A204.1 (cell line): ENCODE measurements at regions not wholly inside any gene's neighbourhood (a gene's known extent, or its start where the extent isn't known, plus 50 kb on each side); places are given as distances from the start of the nearest gene placed in this dataset.

ENCODE experiments used
- FAIRE-seq: peaks from 2 replicates; lab custom pipeline; 2012; peaks lifted over from hg19 to GRCh38; lab: Jason Lieb, UNC

DNA sequence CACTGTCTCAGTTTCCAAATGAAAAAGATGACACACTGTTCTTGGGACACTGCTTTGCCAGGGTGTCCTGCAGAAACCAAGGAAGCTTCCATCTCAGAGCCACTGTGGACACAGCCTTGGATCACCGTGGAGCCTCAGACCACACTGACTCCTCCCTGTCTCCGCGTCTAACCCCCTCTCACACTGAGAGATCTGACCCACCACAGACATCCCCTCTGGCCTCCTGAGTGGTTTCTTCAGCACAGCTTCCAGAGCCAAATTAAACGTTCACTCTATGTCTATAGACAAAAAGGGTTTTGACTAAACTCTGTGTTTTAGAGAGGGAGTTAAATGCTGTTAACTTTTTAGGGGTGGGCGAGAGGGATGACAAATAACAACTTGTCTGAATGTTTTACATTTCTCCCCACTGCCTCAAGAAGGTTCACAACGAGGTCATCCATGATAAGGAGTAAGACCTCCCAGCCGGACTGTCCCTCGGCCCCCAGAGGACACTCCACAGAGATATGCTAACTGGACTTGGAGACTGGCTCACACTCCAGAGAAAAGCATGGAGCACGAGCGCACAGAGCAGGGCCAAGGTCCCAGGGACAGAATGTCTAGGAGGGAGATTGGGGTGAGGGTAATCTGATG lies 113.4 kb upstream of the PKDCC start:
- no peak for FAIRE-seq

DNA sequence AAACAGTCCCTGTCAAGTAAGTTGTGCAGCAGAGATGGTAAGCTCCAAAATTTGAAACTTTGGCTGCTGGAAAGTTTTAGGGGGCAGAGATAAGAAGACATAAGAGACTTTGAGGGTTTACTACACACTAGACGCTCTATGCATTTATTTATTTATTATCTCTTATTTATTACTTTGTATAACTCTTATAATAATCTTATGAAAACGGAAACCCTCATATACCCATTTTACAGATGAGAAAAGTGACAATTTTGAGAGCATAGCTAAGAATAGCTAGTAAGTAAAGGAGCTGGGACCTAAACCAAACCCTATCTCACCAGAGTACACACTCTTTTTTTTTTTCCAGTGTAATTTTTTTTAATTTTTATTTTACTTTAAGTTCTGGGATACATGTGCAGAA lies 112.8 kb upstream of the PKDCC start:
- FAIRE-seq = no peak

GRCh38 chr2:41935825-41936224 lies 112.0 kb upstream of the PKDCC start:
- no peak for FAIRE-seq

GRCh38 chr2:41936771-41937463 lies 110.9 kb upstream of the PKDCC start:
- FAIRE-seq = no peak

- no peak for FAIRE-seq
Observed at GRCh38 chr2:41937464-41937906, 110.3 kb upstream of the PKDCC start.

DNA sequence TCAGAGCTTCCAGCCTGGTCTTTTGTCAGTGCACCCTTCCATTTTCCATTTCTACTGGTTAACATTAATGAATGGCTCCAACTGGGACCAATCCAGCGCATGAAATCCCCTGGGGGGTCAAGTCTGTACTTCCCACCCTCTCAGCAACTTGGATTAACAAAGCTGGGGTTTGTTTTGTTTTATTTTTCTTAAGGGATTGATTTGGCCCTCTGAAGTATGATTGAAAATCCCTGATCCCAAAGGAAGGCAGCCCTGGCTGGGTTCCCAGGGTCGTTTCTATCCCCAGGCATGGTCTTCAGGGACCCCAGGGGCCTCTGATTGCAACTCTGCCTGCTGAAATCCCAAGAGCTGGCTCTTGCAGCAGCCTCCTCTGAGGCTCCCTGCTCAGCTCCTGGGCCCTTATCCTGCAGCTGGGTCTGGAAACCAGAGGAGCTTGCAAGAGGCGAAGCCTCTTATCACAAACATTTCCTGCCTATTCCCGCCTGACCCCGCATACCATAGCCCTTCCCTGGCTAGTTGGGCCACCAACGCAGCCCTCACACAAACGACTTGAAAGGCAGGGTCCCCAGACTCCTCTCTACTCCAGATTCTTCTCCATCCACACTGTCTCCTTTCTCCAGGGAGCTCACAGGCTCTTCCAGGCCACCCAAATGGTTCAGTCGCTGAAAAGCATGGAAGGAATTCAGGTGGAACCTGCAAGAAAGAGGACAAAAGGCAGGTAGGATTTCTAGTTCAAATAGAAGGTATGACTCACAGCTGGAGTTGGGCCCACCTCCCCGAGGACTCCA lies 109.7 kb upstream of the PKDCC start:
- no peak for FAIRE-seq

GRCh38 chr2:41940060-41940744 lies 107.6 kb upstream of the PKDCC start:
- FAIRE-seq = no peak

DNA sequence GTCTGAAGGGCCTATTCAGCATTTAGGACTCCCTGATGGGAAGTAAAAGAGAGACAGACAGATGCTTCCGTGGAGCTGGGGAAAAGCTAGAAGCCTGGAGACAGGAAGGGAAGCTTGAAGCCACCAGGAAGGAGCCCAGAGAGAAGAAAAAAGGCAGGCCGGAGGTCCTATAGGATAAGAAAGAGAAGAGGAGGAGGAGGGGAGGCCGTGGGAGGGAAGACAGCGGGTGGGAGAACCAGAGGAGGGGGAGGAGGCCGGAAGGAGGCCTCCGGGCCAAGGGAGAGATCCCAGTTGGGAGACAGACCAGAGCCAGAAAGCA lies 107.1 kb upstream of the PKDCC start:
- no peak for FAIRE-seq

- no peak for FAIRE-seq
Observed at GRCh38 chr2:41941831-41942230, 106.0 kb upstream of the PKDCC start.

GRCh38 chr2:41942278-41942677 lies 105.5 kb upstream of the PKDCC start:
- no peak for FAIRE-seq

DNA sequence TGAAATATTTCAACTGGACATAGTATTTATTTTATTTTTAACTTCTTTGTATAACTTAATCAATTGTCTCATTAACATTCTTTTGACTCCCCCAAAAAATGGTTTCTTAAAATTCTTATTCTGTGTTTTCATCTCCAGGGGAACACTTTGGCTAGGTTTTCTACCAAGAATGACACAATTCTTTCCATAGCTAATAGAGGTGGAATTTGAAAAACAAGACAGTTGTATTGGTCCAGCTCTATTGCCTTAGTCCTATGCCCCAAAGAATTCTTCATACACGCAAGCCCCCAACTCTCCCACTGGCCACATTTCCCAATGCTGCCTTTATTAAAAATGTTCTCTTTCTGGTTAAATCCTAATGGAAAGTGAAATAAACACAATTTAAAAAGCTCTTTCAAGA lies 104.7 kb upstream of the PKDCC start:
- FAIRE-seq = no peak

DNA sequence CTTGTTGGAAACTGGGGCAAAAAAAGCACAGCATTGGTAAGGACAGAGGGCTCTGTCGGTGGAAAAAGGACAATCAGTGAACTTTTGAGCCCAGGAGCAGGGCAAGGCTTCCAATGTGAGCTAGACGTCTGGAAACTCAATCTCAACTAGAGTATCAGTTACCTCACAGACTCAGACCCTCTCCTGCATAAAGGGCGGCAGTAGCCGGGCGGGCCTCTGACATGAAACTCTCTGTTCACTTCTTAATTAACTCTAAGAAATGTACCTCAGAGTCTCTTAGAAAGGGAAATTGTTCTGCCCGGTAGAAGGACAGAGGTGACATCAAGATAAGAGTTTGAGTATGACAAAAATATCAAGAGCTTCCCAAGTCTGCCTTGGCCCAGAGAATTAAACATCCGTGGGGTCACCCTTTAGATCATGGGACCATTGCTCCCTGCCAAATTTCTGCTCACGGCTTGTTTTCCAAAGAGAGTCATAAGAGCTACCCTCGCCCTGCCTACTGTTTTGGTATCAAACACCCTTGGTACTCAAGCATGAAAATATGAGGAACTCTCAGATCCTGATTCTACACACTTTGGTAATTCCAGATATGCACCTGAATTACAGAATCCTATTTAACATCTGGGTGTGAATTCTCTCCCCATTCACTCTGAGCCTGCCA lies 103.5 kb upstream of the PKDCC start:
- FAIRE-seq = no peak

DNA sequence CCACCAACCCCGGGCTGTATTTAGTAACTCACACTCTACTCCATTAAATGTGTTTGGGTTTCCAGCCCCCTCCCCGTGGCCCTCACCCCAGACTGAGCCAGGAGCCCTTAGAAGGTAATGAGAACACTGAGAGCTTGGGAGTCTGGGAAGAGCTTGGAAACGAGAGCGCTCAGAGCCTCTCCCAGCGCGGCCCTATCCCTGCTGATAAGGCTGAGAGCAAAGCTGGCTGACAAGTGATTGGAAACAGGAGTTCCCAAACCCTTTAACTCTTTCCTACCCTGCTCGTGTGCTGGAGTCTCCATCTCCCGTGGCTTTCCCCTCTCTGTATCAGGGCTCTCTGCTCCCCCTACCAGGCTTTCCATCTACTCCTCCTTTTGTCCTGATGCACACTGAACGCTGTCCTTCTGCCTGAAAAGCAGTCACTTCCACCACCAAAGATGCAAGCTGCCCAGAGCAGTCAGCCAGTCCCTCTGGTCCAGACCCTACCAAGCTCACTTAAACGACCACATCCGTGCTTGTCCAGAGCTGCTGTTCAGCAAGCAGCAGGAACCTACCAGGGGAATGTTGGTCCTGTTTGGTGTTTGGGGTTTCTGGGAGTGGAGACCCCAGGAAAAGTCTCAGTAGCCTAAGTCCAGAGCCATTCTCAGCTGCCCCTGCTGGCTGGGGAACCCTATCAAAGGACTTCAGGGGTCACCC lies 100.0 kb upstream of the PKDCC start:
- FAIRE-seq = no peak

DNA sequence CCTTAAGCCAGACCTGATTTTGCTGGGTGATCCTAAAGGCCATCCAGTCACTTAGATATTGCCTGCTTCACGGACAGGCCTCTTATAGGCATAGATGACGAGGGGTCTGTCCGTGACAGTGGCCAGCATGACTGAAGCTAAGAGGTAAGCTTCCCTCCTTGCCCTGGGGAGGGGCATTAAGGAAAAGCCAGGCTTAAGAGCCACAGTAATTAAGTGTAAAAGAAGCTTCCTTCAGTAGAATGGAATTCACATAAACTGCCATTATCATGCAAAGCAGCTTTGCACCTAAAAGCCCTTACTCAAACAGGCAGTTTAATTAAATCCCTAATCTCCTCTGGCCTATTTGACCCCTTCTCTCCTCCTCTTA lies 99.4 kb upstream of the PKDCC start:
- no peak for FAIRE-seq

DNA sequence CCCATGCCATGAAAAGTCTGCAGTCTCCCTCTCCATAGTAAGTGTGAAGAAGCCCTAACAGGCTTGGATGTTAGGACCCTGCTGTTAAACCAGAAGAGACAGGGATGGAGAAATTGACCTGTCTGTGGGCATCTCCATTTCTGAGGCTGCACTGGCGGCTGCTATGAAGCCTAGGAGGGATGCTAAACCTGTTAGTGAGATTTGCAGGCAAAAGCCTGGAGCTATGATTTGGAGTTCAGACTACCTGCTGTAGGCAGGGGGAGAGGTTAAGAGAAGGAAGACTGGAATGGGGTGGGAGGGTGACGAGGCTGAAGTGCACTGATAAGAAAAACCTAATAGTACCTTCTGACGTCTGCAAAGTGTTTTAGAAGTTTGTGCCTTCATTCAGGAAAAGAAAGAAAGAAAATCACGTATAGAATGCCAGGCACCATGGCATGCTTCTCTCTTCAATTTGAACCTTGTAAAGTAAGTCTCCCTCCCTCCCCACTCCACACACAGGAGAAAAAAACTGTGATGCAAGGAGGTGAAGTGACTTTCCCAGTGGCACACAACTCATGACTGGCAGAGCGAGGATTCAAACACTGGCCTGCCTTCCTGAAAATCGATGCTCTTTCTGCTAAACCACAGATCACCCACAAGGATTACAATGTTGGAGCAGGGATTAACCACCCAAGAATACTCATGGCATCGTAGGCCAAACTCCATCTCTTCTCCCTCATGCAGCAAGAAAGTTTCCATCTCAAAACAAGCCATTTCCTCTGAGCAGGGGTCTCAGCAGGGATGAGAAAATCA lies 98.5 kb upstream of the PKDCC start:
- FAIRE-seq = no peak

DNA sequence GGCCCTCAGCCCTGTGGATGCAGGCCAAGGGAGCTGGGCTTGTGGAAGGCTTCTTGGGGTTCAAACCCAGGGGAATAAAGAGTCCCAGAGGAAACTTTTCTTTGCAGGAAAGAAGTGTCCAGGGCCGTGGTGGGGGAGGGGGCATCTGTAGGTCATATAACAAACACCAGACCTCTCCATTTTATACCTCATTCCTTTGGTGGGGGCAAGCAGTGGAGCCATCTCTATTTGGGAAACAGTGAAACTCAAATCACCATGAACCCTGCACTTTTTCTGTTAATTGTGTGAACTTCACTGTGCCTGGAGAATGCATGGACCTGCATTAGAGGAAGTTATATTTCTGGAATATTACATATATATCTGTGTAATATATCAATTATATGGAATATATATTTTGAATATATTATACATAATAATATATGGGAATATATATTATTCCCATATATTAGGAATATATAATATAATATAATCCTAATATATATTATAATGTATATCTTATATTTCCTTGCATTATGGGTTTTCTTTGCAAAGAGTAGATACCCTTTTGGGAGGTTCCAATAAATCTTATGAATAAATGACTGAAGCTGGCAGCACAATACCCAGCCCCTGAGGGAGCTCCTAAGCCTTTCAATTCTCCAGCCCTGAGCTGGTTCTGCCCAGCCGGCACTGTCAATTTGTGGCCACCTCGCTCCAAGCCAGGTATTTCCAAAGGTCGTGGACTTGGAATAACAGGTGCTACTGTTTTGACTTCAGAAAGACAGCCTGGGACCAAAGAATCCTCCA lies 97.7 kb upstream of the PKDCC start:
- FAIRE-seq = no peak

DNA sequence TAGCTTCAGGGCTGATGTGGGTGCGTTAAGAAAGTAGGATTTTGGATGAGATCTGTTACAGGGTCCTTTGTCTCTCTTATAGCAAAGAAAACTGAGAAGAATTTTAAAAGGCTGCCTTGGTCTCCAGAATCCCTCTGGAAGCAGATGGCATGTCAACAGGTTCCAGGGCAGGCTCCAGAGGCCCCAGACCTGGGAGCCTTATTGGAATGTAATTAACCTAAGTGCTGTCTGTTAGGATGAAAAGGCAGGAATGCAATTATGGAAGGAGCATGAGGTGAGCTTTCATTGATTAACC lies 97.2 kb upstream of the PKDCC start:
- FAIRE-seq = no peak

GRCh38 chr2:41954304-41955291 lies 93.2 kb upstream of the PKDCC start:
- no peak for FAIRE-seq

GRCh38 chr2:41955316-41956043 lies 92.3 kb upstream of the PKDCC start:
- no peak for FAIRE-seq
